ENCODE measurements at regions not wholly inside any gene's neighbourhood (a gene's known extent, or its start where the extent isn't known, plus 50 kb on each side); places are given as distances from the start of the nearest gene placed in this dataset.

DNA sequence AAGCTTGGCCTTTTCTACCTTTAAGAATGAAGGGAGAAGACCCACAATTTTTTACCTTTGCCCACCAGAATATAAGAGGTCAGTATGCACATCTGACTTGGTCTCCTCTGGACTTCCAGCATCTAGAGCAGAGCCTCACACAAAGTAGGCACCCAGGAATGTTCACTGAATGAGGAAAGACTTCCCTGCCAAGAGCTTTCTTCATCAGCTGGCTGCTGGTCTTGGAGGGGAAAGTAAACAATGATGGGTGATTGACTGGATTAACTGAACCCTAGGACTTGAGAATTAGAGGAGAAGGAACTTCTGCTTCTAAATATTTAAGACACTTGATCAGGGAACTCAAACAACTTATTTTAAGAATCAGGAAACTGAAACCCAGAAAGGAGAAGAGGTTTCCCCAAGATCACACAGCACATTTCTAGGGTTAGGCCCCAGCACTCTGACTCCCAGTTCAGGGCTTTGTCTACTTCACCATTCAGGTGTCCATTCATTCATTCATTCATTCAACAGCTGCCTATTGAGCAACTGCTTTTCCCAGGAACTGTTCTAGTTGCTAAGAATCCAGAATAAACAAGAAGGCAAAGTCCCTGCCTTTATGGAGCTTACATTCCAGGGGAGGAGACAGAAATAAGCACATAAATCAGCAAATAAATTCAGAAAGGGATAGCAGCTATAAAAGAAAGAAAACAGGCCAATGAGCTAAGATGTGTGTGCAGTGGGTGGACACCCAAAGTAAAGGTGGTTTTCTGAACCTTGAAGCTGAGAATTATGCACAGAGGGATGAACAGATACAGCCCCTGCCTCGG, 216.9 kb upstream of the LRFN2 start:
- H4K20me1 ChIP-seq (ENCODE audit: insufficient read depth), result no peaks in the 10 kb centered on the region
- RAD21 ChIA-PET (ENCODE audit: low non-redundant PET in 1 of 2, low total read pairs in 2 of 2, uncharacterized antibody in 2 of 2, unreplicated experiment in 2 of 2), result interaction anchor here in 1 of 2 experiments (0.8 kb wide), 1 partner anchor 72 kb away, joined by 3 read pairs; no protein-coding TSS in a partner anchor
- no peak overlapping the region for H2AFZ ChIP-seq (ENCODE audit: low read depth, low read length, poor library complexity, severe bottlenecking)
- H3K36me3 ChIP-seq (ENCODE audit: control insufficient read depth in 1 of 2, insufficient read depth in 2 of 2, low read length in 2 of 2), result no peaks in the 10 kb centered on the region
- TF ChIP-seq, protein P1, sequence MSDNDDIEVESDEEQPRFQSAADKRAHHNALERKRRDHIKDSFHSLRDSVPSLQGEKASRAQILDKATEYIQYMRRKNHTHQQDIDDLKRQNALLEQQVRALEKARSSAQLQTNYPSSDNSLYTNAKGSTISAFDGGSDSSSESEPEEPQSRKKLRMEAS (IDR thresholded peaks at IDR 0.05), result no peak
- no peak for DNase-seq (ENCODE audit: low read depth, low spot score)
- peaks cover 0 to 6% of the 10 kb centered on the region in 2 experiments; a peak in 1 of 4 replicates for H3K4me1 ChIP-seq (ENCODE audit: control insufficient read depth in 1 of 2, insufficient read depth in 2 of 2, low read length in 2 of 2)
- H3K27ac ChIP-seq (ENCODE audit: low read depth, low read length), result no peak overlapping the region
- no TSS peak for BruUV-seq (replicated peaks)
- no peak overlapping the region for H3K4me2 ChIP-seq (ENCODE audit: low read length)
- ATAC-seq, result no peak
- no peaks in the 10 kb centered on the region for H3K9me2 ChIP-seq (ENCODE audit: insufficient read depth)
- H3K9me3 ChIP-seq (ENCODE audit: control insufficient read depth in 1 of 2, insufficient read depth in 1 of 2, low read depth in 1 of 2, low read length in 2 of 2), result no peaks in the 10 kb centered on the region
- intact Hi-C loops (cut with micrococcal nuclease), result no loop called here
- POLR2A ChIA-PET, result no interaction called here
- no peaks in the 10 kb centered on the region for H3K79me2 ChIP-seq (ENCODE audit: insufficient read depth, low read length)
- no peaks in the 10 kb centered on the region for H3K27me3 ChIP-seq (ENCODE audit: insufficient read depth, low read length)
- no peak overlapping the region for H3K9ac ChIP-seq (ENCODE audit: low read length)
- CTCF ChIA-PET, result interaction anchor here (0.8 kb wide), 1 partner anchor 19 kb away, joined by 3 read pairs; no protein-coding TSS in a partner anchor
- no peak overlapping the region for H3K4me3 ChIP-seq (replicated peaks in 1 of 2; ENCODE audit: low read depth in 1 of 2, low read length in 2 of 2)

DNA sequence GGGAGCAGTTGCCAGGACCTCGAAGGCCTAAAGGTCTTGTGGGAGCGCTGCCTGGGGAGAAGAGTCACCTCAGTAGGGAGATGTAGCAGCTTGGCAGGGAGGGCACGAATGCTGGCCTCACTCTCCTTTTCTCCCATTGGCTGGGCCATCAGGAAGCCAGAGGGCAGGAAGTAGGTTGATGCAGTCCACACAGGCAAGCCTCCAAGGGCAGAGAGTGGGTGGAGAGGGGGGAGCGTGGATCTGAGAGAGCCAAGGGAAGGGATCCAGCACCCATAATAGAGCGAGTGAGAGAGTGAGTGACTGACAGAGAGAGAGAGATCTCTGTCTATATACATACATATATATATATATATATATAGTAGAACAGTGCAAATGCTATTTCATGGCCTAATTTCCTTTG, 215.3 kb upstream of the LRFN2 start:
- H3K36me3 ChIP-seq (ENCODE audit: control insufficient read depth in 1 of 2, insufficient read depth in 2 of 2, low read length in 2 of 2), result no peaks in the 10 kb centered on the region
- intact Hi-C loops (cut with micrococcal nuclease), result no loop called here
- H3K27ac ChIP-seq (ENCODE audit: low read depth, low read length), result no peak overlapping the region
- TF ChIP-seq ELF1 (IDR thresholded peaks at IDR 0.05; ENCODE audit: borderline replicate concordance, low read depth), result no peak
- TF ChIP-seq FOSL1 (IDR thresholded peaks at IDR 0.05; ENCODE audit: low read depth), result no peak
- TF ChIP-seq CEBPB (IDR thresholded peaks at IDR 0.05; ENCODE audit: low read depth), result no peak
- CTCF ChIA-PET, result no interaction called here
- H3K79me2 ChIP-seq (ENCODE audit: insufficient read depth, low read length), result no peaks in the 10 kb centered on the region
- RAD21 ChIA-PET (ENCODE audit: low non-redundant PET in 1 of 2, low total read pairs in 2 of 2, uncharacterized antibody in 2 of 2, unreplicated experiment in 2 of 2), result no interaction called here
- H3K9ac ChIP-seq (ENCODE audit: low read length), result no peak overlapping the region
- H3K4me2 ChIP-seq (ENCODE audit: low read length), result no peak overlapping the region
- DNase-seq (ENCODE audit: low read depth, low spot score) (no peak), ATAC-seq (no peak)
- no peaks in the 10 kb centered on the region for H3K9me2 ChIP-seq (ENCODE audit: insufficient read depth)
- no peaks in the 10 kb centered on the region for H4K20me1 ChIP-seq (ENCODE audit: insufficient read depth)
- no peaks in the 10 kb centered on the region for H3K27me3 ChIP-seq (ENCODE audit: insufficient read depth, low read length)
- POLR2A ChIA-PET, result no interaction called here
- no peak overlapping the region for H3K4me3 ChIP-seq (replicated peaks in 1 of 2; ENCODE audit: low read depth in 1 of 2, low read length in 2 of 2)
- no peaks in the 10 kb centered on the region for H3K9me3 ChIP-seq (ENCODE audit: control insufficient read depth in 1 of 2, insufficient read depth in 1 of 2, low read depth in 1 of 2, low read length in 2 of 2)
- no TSS peak for BruUV-seq (replicated peaks)
- H3K4me1 ChIP-seq (ENCODE audit: control insufficient read depth in 1 of 2, insufficient read depth in 2 of 2, low read length in 2 of 2), result peaks cover 0 to 4% of the 10 kb centered on the region in 2 experiments; a peak in 1 of 4 replicates
- H2AFZ ChIP-seq (ENCODE audit: low read depth, low read length, poor library complexity, severe bottlenecking), result no peak overlapping the region

Measured in HCT116 (cell line).